Psoas muscle (tissue), 7 donors: ENCODE measurements at regions not wholly inside any gene's neighbourhood (a gene's known extent, or its start where the extent isn't known, plus 50 kb on each side); places are given as distances from the start of the nearest gene placed in this dataset.

ENCODE experiments used
- ATAC-seq, 4 donors: fragments of 200-7000 bp; cut with Tn5 transposase; one replicate each; pipeline ENCODE4 v1.9.1; 2020; ENCODE audit warnings: moderate library complexity in 3 of 4, mild to moderate bottlenecking in 2 of 4
- DNase-seq, 2 donors: peaks; one replicate each; pipeline ENCODE4 v3.0.0-alpha.2; 2020
- H3K27ac ChIP-seq: fragments of 200-600 bp; one replicate; pipeline ENCODE4 v1.8.0; 2022
- H3K27me3 ChIP-seq, 3 donors: fragments of 200-600 bp in 1 of 3; one replicate each; pipeline versions ENCODE4 v1.6.1 to v1.8.0; 2013 to 2022; ENCODE audit warnings: low read length in 2 of 3, mild to moderate bottlenecking in 2 of 3, moderate library complexity in 1 of 3; ENCODE audit not compliant: insufficient read depth in 3 of 3
- H3K36me3 ChIP-seq, 2 donors: fragments of 200-600 bp in 1 of 2; one replicate each; pipeline versions ENCODE4 v1.6.1 to v1.8.0; 2013 to 2022; ENCODE audit warnings: low read depth in 1 of 2, mild to moderate bottlenecking in 1 of 2, moderate library complexity in 1 of 2; ENCODE audit not compliant: insufficient read depth in 1 of 2
- H3K4me1 ChIP-seq: fragments of 200-600 bp; one replicate; pipeline ENCODE4 v1.8.0; 2022
- H3K4me3 ChIP-seq: fragments of 200-600 bp; one replicate; pipeline ENCODE4 v1.8.0; 2022; ENCODE audit warnings: mild to moderate bottlenecking
- H3K9me3 ChIP-seq: fragments of 200-600 bp; one replicate; pipeline ENCODE4 v1.8.0; 2022
- CTCF ChIP-seq: fragments of 200-600 bp; IDR thresholded peaks from one replicate; pipeline ENCODE4 v1.8.0; 2022; ENCODE audit warnings: antibody characterized with exemption
- WGBS, 3 donors: extraction: QIAGEN DNeasy Blood & Tissue Kit; methylation state at CpG; one replicate each; pipeline versions ENCODE4 v1.1.6 to v1.1.7; 2013; 5-methylcytosine and 5-hydroxymethylcytosine counted together
- intact Hi-C, 2 donors: fragments of 100-400 bp; cut with DNase I; formaldehyde crosslinking; loops; one replicate each; pipeline versions ENCODE4 v1.11.0 to v1.14.2; 2022
- donor health status: healthy with polysubstance abuse.
- donor health status: DM: no; HTN: no; CAD: no; lungs with moderate emphysema.
- donor health status: Bipolar disorder and iron deficiency.
- donor health status: healthy.
- donor health status: DM: yes; HTN: yes; CAD: no.
- donor health status: DM: no; HTN: no; CAD: no.
- donor health status: DM: yes; HTN: yes; CAD: no.

GRCh38 chrX:113956936-113957335 is 627.0 kb upstream of the HTR2C start:
- Histone ChIP-seq H3K4me1 (no peaks in the 10 kb centered on the region), H3K4me3 (no peak overlapping the region), H3K27me3 (peaks cover 0 to 6% (median 0%) of the 10 kb centered on the region in 3 donors), H3K9me3 (no peaks in the 10 kb centered on the region), H3K36me3 (no peaks in the 10 kb centered on the region), H3K27ac (no peak overlapping the region)
- DNase-seq (no peak), ATAC-seq (no peak)
- 65 to 74% (median 69%) methylated on average over 6 of the region's 6 CpGs for WGBS, 3 donors
- no peak for TF ChIP-seq CTCF
- intact Hi-C loops: no loop called here

- 76 to 89% (median 78%) methylated on average over 3 of the region's 3 CpGs for WGBS, 3 donors
- Histone ChIP-seq H3K36me3 (no peaks in the 10 kb centered on the region), H3K4me1 (no peaks in the 10 kb centered on the region), H3K27ac (no peak overlapping the region), H3K9me3 (no peaks in the 10 kb centered on the region), H3K27me3 (peaks cover 0 to 12% (median 0%) of the 10 kb centered on the region in 3 donors), H3K4me3 (no peak overlapping the region)
- DNase-seq (no peak), ATAC-seq (no peak)
- TF ChIP-seq CTCF: no peak
- intact Hi-C loops: no loop called here
These were observed 629.6 kb upstream of the HTR2C start for GRCh38 chrX:113954297-113954696.

GRCh38 chrX:113950081-113950678 is 633.7 kb upstream of the HTR2C start:
- Histone ChIP-seq H3K4me3 (no peak overlapping the region), H3K27me3 (peaks cover 0 to 7% (median 0%) of the 10 kb centered on the region in 3 donors), H3K36me3 (no peaks in the 10 kb centered on the region), H3K9me3 (no peaks in the 10 kb centered on the region), H3K4me1 (no peaks in the 10 kb centered on the region), H3K27ac (no peak overlapping the region)
- ATAC-seq (no peak), DNase-seq (no peak)
- intact Hi-C loops: no loop called here
- TF ChIP-seq CTCF: no peak
- WGBS, 3 donors: 24 to 46% (median 43%) methylated on average over 5 of the region's 5 CpGs

GRCh38 chrX:113947548-113947947 is 636.3 kb upstream of the HTR2C start:
- 50 to 63% (median 56%) methylated on average over 1 of the region's 1 CpG for WGBS, 3 donors

More at GRCh38 chrX:113947548-113947947, 636.3 kb upstream of the HTR2C start:
- ATAC-seq (no peak), DNase-seq (no peak)
- peaks cover 0 to 7% (median 0%) of the 10 kb centered on the region in 3 donors for H3K27me3 ChIP-seq
- H3K4me3 ChIP-seq: no peak overlapping the region
- no peak overlapping the region for H3K27ac ChIP-seq
- H3K9me3 ChIP-seq: no peaks in the 10 kb centered on the region
- intact Hi-C loops: no loop called here
- no peaks in the 10 kb centered on the region for H3K4me1 ChIP-seq
- TF ChIP-seq CTCF: no peak
- no peaks in the 10 kb centered on the region for H3K36me3 ChIP-seq
